T-helper 1 cell treated with Interleukin-12 subunit alpha and Interleukin-12 subunit beta and Interleukin-4 antibody, amounts not matched to agents 30 ng/mL and 1 ng/mL, for 36 hours (primary cell): ENCODE measurements at regions not wholly inside any gene's neighbourhood (a gene's known extent, or its start where the extent isn't known, plus 50 kb on each side); places are given as distances from the start of the nearest gene placed in this dataset.
"Not testable (repeated sequence)": the region's sequence is repeated elsewhere in the genome, so short reads cannot be mapped to it uniquely, and the experiment has no call there.

ENCODE experiments used
- intact Hi-C: fragments of 100-400 bp; cut with micrococcal nuclease; formaldehyde crosslinking; loops from one replicate; pipeline ENCODE4 v1.15.1; 2024

DNA sequence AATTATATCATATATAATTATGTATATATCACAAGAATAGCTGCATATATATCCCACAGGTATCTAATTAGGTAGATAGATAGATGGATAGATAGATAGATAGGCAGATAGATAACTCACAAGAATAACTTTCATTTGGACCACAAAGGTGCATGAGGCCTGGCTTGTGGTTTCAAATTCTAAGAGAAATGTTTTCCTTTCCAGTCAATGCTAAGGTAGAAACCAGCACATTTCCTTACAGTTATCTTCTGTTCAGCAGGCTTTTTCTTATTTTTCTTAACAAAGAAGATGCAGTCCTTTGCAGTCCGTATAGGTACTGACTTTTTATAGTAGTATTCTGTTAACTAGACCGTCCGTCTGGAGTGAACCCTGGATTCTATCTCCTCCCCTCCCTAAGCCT, 152.9 kb upstream of the ANKFN1 start:
- intact Hi-C loops = no loop called here

DNA sequence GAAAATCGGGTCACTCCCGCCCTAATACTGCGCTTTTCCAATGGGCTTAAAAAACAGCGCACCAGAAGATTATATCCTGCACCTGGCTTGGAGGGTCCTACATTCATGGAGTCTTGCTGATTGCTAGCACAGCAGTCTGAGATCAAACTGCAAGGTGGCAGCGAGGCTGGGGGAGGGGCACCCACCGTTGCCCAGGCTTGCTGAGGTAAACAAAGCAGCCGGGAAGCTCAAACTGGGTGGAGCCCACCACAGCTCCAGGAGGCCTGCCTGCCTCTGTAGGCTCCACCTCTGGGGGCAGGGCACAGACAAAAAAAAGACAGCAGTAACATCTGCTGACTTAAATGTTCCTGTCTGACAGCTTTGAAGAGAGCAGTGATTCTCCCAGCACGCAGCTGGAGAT, 150.6 kb upstream of the ANKFN1 start:
- intact Hi-C loops = not testable (repeated sequence)

DNA sequence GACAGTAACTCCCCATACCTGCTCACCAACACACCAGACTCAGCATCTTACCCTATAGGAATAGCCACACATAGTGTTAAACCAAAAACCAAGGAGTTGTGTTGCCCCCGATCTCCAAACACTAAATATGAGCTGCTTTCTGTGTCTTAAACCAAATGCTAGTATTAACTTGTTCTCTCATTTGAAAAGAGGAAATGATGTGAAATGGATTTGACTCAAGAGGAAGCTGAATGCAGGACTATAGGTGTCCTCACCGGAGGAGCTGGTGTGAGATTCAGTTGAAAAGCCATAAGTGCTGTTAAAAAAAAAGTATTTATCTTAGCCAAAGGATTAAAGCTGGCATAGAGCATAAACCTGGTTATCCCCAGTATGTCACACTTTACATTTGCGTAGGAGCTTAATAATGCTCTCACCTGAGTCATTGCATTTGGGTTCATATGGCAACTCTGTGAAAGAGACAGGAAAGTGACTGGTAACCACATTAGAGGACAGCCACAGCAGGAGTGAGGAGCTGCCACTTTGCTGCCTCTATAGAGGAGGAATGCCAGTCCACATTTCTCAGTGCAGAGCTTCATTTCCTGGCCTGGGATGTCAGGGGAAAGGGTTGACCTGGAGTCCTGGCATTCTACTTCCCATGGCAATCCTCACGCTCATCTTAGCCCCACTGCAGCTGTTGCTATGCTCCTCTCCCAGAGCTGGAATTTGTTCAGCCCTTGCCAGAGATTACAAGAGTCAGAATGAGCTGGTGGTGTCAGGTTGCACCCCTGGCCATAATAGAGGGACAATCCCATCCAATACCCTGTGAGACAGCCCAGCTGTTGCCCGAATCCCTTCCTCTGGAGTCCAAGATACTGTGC, 143.3 kb upstream of the ANKFN1 start:
- intact Hi-C loops = no loop called here

DNA sequence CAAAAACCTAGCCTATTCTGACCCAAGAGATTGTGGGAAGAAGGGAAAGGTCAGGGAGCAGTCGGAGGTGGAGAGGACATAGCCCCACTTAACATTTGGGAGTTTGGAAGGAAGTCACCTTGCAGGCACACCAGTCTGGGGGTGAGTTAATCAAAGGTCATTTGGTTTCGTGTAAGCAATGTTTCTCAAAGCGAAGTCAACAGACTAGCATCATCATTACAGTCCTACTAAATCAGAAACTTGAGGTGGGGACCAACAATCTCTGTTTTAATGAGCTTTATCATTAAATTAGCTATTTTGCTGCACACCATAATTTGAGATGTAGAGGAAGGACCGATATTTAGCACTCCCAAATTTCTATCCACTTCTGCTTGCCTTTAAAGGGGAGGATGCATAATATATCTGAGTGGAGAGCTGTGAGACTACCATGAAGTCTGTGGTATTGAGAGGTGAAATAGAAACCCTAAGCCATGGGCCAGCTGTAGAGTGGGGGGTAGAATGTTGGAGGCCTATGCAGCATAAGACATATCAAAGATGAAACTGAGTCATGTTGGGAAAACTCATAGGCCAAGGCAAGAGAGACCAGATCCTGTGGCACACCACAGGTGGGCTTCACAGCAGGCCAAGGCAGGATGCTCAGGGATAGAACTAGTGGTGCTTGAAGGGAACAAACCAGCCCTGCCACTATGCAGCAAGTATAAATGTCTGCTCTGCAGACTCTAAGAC, 141.7 kb upstream of the ANKFN1 start:
- intact Hi-C loops = no loop called here

DNA sequence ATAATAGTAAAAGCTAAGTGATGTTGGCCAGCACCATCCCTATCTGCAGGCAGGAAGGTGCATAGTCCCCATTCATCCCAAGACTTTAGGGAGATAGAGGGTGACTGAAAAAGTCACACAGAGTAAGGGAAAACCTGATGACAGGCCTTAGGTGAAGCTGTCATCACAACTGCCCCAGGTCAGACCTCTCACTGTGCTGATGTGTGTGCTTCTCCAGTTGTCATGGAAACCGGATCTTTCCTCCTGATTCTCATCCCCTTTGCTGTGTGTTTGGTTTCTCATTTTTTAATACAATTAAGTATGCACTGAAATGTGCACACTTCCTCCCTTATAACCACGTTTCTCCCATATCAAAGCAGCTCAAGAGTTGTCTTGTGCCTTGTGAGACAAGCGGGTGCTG, 135.1 kb upstream of the ANKFN1 start:
- intact Hi-C loops = no loop called here

DNA sequence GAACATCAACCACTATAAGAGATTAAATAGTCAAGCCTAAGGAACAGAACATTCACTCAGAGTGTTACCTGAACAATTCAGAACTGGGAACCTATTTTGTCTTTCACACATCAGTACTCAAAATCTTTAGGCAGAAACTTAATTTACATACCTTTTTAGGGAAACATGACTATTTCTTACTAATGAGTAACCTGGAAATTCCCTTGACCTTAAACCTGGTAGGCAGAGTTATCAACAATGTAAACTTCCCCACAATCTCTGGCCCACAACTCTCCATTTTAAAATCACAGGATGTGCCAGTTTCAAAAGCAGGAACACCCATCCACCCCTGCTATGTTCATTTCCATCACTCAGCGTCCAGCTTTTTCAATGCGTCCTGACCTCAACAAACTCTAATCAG, 132.9 kb upstream of the ANKFN1 start:
- intact Hi-C loops = no loop called here

DNA sequence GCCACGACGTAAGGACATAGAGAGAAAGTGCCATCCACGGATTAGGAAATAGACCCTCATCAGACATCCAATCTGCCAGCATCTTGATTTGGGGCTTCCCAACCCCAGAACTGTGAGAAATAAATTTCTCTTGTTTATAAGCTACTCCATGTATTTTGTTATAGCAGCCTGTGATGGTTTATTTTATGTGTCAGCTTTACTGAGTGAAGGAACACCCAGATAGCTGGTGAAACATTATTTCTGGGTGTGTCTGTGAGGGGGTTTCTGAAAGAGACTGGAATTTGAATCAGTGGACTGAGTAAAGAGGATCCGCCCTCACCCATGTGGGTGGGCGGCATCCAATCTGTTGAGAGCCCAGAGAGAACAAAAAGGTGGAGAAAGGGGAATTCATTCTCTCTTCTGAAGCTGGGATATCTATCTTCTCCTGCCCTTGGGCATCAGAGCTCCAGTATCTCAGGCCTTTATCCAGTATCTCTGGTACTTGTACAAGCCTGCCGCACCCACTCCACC, 131.5 kb upstream of the ANKFN1 start:
- intact Hi-C loops = no loop called here

DNA sequence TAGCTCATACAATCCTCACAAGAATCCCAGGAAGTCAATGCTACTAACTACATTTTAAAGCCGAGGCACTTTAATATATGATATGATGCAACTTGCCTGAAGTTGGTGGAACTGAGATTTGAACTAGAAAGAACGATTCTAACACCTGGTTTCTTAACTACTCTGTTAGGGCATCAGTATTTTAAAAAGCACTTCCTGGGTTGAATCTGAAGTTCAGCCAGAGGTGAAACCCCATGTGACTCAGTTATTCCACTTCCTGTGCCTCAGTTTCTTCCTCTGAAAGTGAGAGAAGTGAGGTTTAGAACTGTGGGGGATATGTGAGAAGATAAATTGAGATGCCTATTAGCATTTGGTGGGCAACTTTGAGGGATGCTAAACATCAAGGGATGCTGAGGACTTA, 129.4 kb upstream of the ANKFN1 start:
- intact Hi-C loops = no loop called here

DNA sequence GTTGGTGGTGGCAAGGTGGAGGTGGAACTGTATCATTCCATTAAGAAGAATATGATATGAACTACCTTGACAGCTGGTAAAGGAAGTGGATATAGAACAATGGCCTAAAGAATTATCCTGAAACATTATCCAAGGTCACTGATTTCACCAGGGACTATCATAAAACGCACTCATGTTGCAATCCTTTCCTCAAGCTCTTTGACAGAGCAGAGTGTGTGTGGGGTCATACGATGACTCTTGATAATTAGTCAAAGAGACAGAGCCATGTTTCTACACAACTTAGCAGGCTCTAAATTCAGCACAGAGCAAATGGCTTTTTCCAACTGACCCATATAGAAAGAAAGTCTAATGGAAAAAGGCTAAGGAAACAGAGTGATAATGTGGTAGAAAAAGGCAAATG, 126.4 kb upstream of the ANKFN1 start:
- intact Hi-C loops = no loop called here

DNA sequence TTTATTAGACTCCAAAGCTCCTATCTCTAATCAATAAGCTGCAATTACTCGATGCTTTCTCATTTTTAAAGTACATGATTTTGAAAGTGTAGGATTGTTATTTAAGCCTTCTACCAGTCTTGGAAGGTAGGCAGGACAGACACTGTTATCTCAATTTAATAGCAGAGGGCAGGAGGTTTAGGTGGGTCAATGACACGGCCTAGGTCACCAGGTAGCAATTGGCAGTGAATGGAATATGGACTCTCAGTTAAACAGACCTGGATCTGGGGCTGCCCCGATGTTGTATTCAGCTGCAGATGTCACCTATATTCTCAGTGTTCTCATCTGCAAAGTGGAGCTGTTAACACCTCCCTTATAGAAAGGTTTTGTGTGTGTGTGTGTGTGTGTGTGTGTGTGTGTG, 124.4 kb upstream of the ANKFN1 start:
- intact Hi-C loops = no loop called here

DNA sequence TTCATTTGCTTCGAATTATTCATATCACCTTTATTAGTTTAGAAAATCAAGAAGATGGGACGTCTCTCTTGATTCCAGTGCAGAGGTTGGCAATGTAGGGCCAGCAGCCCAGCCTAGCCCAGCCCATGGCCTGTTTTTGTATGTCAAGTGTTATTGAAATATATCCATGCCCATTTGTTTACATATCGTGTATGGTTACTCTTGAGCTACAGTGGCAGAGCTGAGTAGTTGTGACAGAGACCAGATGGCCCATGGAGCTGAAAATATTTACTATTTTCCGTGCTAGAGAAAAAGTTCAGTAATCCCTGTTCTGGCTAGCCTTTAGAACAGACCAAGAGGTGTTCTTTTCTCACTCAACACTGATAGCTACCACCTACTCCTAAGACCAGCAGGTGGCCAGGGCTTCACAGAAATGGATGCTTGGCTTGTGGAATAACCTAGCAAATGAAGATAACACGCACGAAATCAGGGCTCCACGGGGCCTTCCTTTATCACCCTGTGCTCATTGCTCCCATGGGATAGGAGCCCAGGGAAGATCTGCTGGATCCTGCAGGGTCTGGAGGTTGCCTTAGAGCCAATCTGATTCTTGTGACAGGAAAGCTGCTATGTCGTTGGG, 123.2 kb upstream of the ANKFN1 start:
- intact Hi-C loops = no loop called here

DNA sequence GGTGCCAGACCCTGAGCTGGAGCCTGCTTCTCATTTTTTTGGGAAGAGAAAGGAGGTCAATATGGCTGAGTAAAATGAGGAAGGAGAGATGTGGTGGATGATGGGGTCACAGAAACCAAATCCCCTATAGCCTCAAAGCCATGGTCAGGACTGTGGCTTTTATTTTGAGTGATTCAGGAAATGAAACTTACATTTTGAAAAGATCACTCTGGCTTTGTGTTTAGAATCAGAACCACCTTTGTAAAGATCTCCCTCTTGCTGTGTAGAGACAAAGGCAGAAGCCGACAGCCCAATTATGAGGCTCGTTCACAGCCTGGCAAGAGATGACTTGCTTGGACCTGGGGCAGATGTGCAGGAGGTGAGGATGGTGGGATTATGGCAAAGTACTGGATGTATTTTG, 121.6 kb upstream of the ANKFN1 start:
- intact Hi-C loops = no loop called here

DNA sequence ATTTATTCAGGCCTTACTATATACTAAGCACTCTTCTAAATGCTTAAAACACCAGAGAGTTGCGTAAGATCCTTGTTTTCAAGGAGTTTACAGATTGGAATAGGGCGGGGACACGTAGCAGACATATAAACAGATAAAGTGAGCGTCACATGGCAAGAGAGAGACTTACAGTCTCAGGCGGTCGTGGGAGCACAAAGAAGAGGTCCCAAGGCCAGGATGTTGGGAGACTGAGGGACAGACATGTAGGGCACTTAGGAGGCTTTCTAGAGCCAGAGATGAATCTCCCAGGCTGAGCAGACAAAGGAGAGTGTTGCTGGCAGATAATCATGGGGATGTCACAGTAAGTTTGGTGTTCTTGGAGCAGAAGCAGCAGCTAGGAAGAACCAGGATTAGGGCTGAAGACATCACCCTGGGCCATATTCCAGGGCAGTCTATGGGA, 119.1 kb upstream of the ANKFN1 start:
- intact Hi-C loops = no loop called here

DNA sequence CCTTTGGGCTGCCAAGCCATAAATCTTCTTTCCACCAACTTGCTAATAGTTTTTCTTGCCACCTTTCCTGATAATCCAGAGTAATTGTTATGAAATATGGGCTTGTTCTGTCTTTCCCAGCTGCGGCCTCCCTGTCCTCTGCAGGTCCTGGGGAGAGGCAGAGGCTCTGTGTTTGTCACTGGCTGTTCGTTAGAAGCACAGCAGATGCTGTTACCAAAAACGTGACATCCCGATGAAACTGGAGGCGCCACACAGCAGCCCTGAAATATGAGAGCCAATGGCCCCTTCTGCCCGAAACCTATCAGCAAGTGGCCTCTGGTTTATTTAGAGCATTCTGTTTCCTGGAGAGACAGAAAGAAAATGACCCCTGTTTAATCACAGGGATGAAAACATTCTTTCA, 115.1 kb upstream of the ANKFN1 start:
- intact Hi-C loops = no loop called here

DNA sequence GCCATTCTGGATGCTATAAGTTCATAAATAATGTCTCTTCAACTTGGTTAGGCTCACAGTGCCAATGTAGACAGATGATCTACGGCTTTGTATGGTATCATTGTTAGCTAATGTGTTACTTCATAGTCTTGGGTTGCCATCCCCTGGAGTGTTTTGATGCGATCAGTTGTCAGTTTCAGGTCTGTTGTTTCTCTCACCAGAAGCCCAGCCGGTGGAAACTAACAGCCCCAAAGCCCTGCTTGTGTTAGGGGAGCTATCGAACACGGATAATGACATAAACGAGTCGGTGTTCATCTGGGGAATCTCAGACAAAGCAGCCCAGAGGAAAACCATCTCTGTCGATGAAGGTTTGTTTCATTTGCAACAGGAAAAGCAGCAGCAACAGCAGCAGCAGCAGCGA, 107.4 kb upstream of the ANKFN1 start:
- intact Hi-C loops = no loop called here

DNA sequence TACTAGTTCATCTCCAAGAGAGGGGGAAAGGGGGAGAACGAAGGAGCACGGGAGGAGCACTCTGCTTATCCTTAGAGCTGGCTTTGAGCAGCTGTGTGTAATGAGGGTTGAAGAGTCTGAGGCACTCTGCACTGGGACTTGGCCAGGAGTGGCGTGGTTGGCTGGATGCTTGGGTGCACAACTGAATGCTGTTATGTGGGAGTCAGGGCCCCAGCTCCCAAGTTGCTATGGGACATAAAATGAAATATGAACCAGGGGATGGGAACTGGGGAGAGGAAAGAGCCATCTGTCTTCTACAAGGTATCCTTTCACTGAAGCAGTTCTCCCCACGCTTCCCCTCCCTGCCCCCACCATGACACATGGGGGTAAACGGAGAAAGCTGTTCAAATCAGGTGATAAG, 105.9 kb upstream of the ANKFN1 start:
- intact Hi-C loops = no loop called here

DNA sequence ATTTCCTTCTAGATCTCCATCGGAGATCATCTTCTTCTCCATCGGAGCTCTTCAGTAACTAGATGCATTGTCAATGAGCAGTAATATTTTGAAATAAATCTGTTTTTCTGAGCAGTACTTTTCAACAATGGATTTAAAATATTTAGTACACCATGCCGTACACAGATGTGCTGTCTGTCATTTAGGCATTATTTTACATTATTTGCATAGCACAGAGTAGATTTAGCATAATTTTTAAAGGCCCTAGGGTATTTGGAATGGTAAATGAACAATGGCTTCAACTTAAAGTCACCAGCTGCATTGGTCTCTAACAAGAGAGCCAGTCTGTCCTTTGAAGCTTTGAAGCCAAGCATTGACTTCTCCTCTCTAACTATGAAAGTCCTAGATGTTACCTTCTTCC, 95.4 kb upstream of the ANKFN1 start:
- intact Hi-C loops = no loop called here

DNA sequence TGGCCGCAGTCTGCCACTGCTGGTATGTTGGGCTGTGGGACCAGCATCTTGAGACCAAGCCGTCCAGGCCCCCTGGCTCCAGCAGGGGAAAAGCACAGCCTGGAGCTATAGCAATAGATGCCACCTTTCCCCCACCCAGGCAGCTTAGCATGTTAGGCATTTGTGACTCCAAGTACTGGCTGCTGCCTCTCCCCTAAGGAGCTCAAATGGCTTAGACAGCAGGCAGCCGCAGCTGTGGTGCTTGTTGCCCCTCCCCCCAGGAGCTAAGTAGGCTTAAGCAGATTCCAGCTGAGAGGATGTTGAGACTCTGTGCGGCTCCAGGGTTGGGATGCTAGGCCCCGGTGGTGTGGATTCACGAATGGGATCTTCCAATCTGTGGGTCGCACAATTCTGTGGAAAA, 88.8 kb upstream of the ANKFN1 start:
- intact Hi-C loops = no loop called here

DNA sequence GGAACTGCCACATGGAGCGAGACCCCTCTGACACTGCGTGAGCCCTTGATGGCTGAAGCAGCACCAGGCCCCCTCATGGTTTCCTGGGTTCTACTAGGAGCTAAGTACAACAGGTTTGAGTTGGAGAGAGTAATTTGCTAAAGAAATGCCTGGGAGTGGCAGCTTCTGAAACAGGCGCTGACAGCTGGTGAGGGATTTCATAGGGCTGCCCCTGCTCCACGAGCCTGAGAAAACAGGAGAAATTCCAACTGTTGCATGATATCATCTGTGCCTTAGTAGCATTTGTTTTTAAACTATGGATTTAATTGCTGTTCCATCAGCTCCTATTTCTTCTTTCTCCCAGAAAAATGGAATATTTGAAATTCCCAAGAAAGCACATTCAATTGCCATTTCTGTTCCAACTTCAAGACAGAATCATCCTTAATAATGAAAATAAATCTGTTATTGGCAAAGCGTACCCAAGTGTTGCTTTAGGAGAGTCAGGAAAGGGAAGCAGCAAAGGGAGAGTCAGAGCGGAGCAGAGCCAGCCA, 78.8 kb upstream of the ANKFN1 start:
- intact Hi-C loops = no loop called here

DNA sequence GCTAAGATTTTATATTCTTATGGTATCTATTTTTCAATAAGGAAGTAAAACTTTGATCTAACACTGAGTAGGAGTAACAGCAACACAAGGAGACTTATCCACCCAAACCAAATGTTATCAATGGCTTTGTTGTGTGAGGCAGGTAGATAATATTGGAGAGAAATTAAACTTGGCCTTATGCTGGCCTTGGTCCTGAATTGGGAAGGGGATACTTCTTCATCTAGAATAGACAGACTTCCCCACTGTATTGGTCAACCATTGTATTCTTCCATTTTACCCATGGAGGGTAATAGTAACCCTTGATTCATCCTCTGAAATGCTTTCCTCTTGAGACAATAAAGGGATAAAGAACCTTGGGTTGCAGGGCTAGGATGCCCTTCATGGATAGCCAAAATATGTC, 76.3 kb upstream of the ANKFN1 start:
- intact Hi-C loops = no loop called here

DNA sequence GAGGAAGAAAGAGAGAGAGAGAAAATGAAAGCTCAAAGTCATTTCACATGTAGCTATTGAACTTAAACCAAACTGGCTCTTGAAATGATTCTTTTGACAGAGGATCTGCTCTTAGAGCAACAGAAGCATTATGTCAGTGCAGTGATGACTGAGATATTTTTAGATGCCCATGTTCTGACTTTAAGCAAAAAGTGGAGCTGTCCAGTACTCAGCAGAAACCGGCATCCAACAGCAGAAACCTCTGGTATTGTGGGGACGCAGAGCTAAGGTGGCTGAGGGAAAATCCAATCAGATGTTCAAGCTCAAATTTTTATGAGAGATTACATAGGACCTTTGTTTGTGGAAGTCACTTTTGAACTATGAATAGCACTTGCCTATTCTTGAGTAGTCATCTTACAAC, 69.8 kb upstream of the ANKFN1 start:
- intact Hi-C loops = no loop called here
